HG03442 (cell line): ENCODE measurements at regions not wholly inside any gene's neighbourhood (a gene's known extent, or its start where the extent isn't known, plus 50 kb on each side); places are given as distances from the start of the nearest gene placed in this dataset.

Source experiments
- ATAC-seq: cut with Tn5 transposase; IDR thresholded peaks from one replicate; pipeline ENCODE4 v1.9.1; 2021; ENCODE audit warnings: mild to moderate bottlenecking, moderate library complexity; ENCODE audit not compliant: unreplicated experiment

DNA sequence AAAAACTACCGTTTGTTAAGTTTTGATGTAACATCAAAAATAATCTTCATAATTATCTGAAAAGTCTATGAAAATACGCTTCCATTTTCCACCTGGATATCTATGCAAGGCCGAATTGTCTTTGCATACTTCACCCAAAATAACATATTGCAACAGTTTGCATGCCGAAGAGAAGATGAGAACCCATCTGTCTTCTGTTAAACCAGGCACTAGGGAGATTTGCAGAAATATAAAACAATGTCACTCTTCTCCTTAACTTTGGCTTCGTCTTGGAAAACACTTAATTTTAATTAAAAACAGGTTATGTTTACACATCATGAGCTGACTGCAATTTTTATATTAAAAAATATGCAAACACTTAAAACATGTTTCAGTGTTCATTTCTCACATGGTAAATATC is 1325.8 kb downstream of the TBC1D22A start:
- no peak for ATAC-seq

DNA sequence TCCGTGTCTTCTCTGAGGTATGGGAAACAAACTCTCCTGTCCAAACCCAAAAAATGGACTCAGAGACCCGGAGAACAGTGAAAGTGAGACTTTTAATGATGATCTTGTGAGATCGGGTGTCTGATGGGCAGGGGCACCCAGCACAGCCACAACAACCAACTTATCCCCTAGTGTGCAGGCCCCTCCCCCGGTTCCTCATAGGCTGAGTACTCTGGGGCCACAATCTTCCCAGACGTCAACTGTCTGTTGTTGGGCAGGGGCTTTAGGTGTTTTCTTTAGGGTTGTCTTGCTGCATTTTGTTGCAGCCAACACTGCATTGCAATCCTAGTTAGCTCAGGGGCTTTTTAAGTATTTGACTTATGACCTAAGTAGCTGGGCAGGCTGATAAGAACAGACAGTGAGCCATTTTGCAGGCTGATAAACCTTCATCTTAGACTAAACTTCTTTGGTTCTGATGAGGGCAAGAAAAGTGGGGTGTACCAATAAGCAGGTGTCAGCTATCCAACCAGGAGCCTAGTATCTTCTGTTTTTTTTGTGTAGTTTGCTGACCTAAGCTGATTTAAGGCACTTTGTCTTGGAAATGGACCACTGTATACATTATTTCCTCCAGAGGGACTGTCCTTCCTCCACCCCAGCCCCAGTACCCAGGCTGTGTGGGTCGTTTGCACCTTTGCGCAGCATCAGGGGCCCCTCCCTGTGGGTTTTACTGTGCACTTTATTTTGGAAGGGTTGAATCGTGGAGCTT is 1323.6 kb downstream of the TBC1D22A start:
- no peak for ATAC-seq

DNA sequence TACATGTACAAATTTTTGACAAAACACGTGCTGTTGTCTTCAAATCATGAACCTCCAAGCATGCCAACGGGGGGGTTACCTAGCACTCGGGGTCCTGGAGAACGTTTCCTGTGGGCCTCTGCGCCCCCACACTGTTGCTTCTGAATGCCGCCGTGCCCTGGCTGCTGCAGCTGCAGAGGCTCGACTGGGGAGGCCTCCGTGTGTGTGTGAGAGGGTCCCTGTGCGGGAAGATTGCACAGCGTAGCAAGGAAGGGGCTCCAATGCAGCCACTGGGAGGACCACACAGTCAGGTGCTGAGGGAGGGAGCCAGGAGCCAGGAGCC is 1322.2 kb downstream of the TBC1D22A start:
- ATAC-seq = no peak

DNA sequence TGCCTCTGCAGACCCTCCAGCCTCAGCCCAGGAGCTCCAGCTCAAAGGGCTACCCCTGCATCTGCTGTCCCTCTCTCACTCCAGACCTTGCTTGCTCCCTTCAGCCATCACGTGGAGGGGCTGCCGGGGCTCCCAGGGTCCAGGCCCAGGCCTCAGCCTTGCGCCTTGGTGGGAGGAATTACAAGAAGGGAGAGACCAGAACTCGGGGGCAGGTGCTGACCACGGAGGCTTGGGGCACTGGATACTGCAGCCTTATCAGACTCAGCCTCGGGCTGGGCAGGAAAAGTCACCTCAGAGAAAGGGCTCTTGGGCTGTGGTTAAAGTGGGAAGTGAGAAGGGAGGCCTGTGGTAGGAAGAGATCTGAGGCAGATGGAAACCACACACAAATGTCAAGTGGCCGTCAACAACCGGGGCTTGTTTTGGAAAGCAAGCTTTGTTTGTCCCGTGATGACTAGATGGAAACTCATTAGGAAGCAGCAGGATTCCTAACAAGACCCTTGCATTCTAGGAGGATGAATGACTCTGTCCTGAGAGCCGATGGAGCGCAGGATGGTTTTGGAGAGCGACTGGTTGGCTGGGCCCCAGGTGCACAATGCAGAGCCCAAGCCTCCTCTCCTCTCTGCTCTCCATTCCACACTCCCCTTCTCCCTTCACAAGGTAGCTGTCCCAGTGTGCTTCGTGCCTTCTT is 1321.7 kb downstream of the TBC1D22A start:
- no peak for ATAC-seq

DNA sequence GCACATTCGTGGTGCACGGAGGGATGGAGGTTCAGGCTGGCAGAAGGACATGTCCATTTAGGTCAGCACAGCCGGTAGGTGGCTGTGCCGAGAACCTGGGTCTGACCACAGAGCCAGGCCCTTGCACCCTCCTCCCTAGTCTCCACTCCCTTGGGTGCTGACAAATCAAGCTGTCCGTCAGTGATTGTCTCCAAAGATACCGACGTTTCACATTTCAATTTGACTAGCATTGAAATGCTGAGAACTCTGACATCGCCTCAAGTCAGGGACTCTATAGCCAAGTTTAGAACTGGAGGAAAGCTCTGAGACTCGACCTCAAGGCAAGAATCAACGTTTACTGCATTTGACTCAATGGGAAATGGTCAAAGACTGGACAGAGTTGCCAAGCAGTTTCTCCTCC is 1321.1 kb downstream of the TBC1D22A start:
- ATAC-seq = no peak

DNA sequence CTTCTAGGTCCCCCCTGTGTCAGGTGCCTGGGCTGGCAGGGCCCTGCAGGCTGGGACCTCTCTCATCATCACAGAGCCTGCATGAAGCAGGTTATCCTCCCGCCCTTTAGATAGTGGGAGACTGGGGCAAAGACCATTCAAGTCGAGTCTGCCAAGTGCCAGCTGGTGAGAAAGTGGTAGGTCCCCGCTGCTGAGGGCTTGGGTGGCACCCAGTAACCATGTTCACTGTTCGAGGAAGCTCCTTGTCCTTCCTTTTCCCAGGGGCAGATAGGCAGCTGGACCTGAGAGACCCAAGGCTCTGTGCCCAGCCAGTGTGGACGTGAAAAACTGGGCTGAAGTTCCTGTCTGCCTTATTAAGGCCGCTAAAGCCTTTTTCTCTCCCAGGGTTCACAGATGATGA is 1319.8 kb downstream of the TBC1D22A start:
- ATAC-seq = no peak

DNA sequence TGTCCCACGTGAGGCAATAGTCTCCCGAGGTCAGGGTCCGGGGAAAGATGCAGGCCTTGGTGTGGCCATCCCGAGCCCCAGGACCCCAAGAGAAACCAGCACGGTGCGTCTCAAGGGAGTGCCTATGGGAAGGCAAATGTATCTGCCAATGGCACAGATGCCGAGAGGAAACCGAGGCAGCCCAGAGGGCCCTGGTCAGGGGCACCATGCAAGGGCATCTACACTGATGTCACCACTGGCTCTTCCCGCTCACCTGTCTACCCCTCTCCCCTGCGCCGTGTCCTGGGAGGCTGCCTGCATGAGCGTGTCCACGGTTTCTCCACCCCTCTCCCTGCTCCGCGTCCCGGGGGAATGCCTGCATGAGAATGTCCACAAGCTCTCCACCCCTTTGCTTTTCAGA is 1318.8 kb downstream of the TBC1D22A start:
- no peak for ATAC-seq

DNA sequence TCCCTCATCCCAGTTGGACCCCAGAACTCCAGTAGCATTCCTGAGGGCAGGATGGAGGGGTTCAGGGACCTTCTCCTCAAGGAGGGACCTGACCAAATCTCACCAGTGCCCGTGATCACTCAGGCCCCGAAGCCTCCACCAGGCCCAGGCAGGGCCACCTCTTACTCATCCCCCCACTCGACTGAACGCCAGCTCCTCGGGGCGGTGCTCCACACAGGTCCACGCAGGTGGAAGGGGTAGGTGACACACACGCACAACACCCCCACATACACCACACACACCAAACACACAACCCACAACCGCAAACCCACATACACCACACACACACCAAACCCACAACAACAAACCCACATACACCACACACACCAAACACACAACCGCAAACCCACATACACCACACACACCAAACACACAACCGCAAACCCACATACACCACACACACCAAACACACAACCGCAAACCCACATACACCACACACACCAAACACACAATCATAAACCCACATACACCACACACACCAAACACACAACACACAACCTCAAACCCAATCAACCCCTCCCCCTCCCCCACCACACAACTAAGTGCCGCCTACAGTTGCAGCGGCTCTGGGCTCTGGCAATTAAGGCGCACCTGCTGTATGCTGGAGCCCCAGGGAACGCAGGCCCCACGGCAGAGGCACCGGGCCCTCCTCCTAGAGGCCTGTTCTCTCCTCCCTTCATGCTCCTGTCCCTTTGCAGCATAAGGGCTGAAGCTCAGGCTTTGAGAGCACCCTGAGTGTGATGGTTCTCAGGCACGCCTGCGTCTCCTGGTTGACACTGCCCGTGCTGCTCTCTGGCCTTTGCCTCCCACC is 1318.1 kb downstream of the TBC1D22A start:
- no peak for ATAC-seq

DNA sequence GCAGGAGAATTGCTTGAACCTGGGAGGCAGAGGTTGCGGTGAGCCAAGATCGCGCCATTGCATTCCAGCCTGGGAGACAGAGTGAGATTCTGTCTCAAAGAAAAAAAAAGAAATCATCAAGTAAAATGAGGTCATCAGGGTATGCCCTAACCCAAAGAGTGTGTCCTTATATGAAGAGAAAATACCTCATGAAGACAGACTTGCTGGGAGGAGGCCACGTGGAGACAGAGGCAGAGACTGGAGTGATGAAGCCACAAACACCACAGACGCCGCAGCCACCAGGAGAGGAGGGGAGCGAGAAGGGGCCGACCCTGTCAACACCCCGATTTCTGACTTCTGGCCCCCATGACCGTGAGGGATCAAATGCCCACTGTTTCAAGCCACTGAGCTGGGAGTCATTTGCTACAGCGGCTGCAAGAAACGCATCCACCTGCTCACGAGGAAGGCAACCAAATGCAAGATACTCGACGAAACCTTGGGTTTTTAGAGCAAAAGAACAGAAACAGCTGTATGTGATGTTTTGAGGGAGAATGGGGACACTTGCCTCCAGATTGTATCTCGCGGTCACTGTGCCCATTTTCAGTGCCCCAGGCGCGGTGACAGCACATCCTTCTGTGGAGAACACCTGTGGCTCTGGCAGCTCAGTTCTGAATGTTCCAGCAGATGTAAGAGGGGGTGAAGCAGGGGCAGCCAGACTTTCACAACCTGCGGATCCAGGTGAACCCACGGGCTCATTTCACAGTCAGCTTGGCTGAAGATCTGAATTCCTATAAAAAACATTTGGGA is 1317.2 kb downstream of the TBC1D22A start:
- no peak for ATAC-seq

DNA sequence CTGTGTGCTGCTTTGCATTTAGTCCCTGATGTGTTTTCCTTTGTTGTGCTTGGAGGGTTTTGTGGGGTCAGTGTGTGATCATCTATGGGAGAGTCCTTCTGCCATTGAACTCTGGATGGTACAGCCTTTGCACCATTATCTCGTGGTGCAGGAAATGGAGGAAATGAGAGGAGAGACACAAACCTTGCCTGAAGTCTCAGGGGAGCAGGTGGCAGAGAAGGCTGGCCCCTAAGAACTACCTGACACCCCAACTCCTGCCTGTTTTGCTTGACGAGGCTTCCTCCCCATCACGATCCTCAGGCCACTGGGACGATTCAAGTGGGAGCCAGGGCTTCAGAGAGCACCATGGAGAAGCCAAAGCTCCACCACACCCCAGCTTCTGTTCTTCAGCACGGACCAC is 1316.4 kb downstream of the TBC1D22A start:
- no peak for ATAC-seq

DNA sequence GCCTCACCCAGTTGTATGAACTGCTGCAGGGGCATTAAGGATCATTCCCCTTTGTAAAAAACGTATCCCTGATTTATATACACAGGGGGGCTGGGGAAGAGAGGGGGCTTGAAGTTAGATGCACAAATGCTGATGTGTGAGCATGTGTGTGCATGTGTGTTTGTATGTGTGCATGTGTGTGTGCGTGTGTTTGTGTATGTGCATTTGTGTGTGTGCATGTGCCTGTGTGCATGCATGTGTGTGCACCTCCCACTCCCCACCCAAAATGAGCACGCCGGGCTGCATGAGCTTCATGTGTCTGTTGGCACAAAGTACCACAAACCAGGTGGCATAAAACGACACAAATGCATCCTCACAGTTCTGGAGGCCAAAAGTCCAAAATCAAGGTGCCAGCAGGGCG is 1315.2 kb downstream of the TBC1D22A start:
- no peak for ATAC-seq

DNA sequence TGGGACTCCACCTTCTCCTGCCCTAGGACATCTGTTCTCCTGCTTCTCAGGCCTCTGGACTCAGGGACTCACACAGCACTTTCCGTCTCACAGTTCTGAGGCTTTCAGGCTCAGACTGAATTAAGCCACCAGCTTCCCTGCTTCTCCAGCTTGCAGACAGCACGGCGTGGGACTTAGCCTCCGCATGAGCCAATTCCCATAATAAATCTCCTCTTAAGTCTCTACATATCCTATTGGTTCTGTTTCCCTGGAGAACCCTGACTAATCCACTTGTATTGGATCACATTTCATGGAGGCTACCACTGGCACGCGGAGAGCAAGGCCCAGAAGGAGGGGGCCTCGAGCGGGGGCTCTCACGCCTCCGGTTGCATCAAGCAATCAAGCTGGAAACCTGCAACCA is 1313.6 kb downstream of the TBC1D22A start:
- ATAC-seq = no peak

DNA sequence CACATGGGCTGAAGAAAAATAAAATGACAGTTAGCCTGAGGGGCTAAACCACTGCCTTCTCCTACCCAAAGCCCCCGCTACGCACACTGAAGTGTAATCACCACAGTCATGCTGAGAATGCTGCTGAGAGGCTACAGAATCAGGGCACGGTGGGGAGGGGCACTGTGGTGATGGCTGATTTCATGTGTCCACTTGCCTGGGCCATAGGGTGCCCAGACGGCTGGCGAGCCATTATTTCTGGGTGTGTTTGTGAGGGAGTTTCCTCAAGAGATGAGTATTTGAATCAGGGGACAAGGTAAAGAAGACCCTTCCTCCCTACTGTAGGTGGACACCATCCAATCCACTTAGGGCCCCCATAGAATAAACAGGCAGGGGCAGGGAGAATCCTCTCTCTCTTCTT is 1313.2 kb downstream of the TBC1D22A start:
- no peak for ATAC-seq

DNA sequence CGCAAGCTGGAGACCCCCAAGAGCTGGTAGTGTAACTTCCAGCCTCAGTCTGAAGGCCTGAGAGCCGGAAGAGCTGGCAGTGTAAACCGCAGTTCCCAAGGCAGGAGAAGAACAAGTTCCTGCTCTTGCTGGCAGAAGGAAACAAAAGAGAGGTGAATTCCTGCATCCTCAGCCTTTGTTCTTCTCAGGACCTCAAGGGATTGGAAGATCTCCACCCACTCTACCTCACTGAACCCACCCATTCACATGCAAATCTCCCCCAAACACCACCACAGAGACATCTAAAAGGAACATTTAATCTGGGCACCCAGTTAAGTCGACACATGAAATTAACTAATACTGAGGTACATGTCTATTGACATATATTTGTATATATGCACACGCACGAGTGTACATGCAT is 1310.3 kb downstream of the TBC1D22A start:
- no peak for ATAC-seq

DNA sequence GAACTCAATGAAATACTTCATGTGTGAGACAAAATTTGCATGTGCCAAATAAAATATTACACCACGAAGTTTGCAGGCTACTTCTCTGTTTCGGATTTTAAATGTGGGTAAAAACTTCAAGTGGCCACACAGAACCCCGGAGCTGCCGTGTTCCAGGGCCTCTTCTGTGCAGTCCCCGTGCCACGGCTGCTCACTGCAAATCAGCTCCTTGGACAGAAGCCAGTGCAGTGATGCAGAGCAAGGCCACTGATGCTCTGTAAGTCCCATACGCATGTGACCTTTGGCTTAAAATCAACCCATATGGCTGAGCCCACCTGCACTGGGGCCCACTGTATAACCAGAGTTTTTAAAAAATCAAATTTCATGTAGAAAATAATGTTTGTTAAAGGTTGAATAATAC is 1309.4 kb downstream of the TBC1D22A start:
- ATAC-seq = no peak

DNA sequence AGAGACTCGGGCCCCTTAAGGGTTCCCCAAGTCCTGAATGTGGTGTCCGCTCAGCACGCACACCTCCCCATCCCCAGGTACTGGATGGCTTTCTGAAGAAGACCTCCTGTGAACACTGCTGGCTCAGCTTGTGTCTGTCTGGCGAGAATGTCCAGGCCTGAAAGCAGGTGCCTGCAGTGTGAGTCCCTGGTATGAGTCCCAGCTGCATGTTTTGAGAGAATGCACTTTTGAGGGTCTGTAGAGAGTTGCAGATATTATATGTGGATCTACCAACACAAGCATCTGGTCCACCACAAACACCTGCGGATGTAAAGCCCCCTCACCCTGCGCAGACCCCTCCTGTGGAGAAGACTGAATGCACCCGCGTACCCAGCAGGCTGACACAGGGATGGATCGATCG is 1308.9 kb downstream of the TBC1D22A start:
- no peak for ATAC-seq

DNA sequence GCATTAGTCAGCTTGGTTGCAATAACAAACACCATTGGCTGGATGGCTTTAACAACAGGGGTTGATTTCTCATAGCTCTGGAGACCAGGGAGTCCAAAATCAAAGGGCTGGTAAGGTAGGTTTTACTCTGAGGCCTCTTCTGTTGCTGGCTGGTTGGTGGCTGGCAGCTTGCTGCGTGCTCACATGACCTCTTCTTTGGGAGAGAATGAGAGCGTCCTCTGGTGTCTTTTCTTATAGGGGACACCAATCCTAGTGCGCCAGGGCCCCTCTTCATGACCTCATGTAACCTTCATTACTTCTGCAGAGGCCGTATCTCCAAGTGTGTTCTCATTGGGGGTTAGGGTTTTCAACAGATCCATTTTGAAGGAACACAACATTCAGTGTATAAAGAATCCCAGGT is 1308.3 kb downstream of the TBC1D22A start:
- no peak for ATAC-seq

DNA sequence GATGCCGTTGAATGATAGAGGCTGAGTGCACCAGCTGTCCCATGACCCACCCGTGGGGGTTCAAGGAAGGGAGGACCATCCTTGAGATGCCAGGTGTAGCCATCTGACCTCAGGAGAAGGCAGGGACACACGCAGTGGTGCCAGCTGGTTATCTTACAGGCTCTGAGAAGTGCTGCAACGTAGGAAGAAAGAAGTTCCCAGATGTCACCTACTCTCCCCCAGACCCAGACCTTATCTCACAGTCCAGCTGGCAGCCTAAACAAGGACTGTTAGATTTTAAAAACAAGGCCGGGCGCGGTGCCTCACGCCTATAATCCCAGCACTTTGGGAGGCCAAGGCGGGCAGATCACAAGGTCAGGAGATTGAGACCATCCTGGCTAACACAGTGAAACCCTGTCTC is 1307.6 kb downstream of the TBC1D22A start:
- no peak for ATAC-seq

DNA sequence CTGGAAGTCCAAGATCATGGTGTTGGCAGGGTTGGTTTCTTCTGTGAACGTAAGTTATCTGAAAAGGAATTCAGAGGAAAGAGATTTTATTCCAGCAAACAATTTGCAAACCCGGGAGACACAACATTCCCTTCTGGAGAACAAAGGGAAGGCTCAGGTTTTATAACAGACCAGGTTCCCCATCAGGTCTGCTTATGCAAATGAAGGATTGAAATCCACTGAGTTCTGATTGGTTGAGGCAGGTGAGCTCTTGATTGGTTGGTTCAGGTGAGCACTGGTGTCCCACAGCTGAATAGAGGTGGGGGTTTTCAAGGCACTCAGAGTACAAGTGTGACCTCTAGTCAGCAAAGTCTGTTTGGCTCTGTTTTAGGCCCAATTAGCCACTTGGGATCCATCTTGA is 1306.8 kb downstream of the TBC1D22A start:
- ATAC-seq = no peak

DNA sequence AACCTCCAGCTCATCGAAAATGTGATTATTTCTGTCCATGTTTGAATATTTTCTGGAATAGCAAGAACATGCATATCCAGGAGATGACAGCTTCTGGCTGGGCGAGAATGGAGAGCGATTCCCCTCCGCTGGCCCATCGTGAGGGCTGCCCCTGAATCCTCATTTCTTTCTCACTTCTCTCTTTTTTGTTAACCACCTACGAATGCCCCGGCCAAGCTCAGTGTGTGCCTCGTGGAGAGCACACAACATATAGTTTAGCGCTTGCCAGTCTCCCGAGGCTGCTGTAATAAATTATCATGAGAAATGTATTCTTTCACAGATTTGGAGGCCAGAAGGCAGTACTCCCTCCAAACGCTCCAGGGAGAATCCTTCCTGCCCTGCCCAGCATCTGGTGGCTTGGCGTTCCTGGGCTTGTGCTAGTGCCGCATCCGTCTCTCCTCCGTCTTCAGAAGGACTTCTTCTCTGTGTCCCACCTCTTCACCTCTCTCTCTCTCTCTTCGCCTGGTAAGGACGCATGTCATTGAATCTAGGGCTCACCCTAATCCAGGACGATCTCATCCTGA is 1306.0 kb downstream of the TBC1D22A start:
- no peak for ATAC-seq

DNA sequence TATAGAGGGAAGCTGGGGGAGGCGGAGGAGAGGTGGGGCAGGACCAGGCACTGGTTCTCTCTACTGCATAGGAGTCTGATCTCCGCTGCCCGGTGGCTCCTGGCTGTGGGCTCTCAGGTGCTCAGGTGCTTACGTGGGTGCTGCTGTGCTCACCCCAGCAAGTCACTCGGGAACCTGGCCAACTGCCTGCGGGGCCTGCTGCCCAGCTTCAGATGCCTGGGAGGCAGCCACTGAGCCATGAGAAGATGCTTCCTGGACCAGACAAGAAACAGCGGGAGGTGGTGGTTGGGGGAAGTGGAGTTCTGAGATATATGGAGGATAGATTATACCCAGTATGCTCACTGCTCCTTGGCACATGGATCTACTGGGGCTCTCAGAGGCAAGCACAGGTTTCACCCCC is 1303.4 kb downstream of the TBC1D22A start:
- no peak for ATAC-seq
